Left ventricle myocardium inferior (tissue), 1 donor: ENCODE measurements at regions not wholly inside any gene's neighbourhood (a gene's known extent, or its start where the extent isn't known, plus 50 kb on each side); places are given as distances from the start of the nearest gene placed in this dataset.

Experiments
- DNase-seq: peaks from one replicate; pipeline ENCODE4 v3.0.0-alpha.2; 2020
- H3K27ac ChIP-seq: fragments of 200-600 bp; replicated peaks from 2 replicates; pipeline ENCODE4 v1.8.0; 2021
- H3K27me3 ChIP-seq: fragments of 200-600 bp; 2 replicates; pipeline ENCODE4 v1.8.0; 2021; ENCODE audit warnings: low read depth
- H3K36me3 ChIP-seq: fragments of 200-600 bp; 2 replicates; pipeline ENCODE4 v1.8.0; 2021
- H3K4me1 ChIP-seq: fragments of 200-600 bp; 2 replicates; pipeline ENCODE4 v1.8.0; 2021
- H3K4me3 ChIP-seq: fragments of 200-600 bp; 2 replicates; pipeline ENCODE4 v1.8.0; 2021; ENCODE audit warnings: mild to moderate bottlenecking, moderate library complexity
- H3K9me3 ChIP-seq: fragments of 200-600 bp; replicated peaks from 2 replicates; pipeline ENCODE4 v1.8.0; 2021
- intact Hi-C: fragments of 100-400 bp; cut with micrococcal nuclease; formaldehyde crosslinking; loops from one replicate; pipeline ENCODE4 v1.11.0; 2022
- TF ChIP-seq, protein P1 (sequence below): fragments of 200-600 bp; IDR thresholded peaks from 2 replicates; pipeline ENCODE4 v1.8.0; 2021; ENCODE audit warnings: antibody characterized with exemption, mild to moderate bottlenecking, borderline replicate concordance
- donor health status: DM: no; HTN: yes; CAD: no; lungs with severe emphysema.

- no peak overlapping the region for H3K4me3 ChIP-seq
- H3K4me1 ChIP-seq, result no peaks in the 10 kb centered on the region
- no peaks in the 10 kb centered on the region for H3K27me3 ChIP-seq
- TF ChIP-seq, protein P1, sequence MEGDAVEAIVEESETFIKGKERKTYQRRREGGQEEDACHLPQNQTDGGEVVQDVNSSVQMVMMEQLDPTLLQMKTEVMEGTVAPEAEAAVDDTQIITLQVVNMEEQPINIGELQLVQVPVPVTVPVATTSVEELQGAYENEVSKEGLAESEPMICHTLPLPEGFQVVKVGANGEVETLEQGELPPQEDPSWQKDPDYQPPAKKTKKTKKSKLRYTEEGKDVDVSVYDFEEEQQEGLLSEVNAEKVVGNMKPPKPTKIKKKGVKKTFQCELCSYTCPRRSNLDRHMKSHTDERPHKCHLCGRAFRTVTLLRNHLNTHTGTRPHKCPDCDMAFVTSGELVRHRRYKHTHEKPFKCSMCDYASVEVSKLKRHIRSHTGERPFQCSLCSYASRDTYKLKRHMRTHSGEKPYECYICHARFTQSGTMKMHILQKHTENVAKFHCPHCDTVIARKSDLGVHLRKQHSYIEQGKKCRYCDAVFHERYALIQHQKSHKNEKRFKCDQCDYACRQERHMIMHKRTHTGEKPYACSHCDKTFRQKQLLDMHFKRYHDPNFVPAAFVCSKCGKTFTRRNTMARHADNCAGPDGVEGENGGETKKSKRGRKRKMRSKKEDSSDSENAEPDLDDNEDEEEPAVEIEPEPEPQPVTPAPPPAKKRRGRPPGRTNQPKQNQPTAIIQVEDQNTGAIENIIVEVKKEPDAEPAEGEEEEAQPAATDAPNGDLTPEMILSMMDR, result no peak
- no peaks in the 10 kb centered on the region for H3K36me3 ChIP-seq
- DNase-seq, result no peak
- no peak overlapping the region for H3K27ac ChIP-seq
- intact Hi-C loops, result no loop called here
- peaks cover 33% of the 10 kb centered on the region for H3K9me3 ChIP-seq
Observed at GRCh38 chr9:78962156-78962555, 609.6 kb upstream of the TLE4 start.

DNA sequence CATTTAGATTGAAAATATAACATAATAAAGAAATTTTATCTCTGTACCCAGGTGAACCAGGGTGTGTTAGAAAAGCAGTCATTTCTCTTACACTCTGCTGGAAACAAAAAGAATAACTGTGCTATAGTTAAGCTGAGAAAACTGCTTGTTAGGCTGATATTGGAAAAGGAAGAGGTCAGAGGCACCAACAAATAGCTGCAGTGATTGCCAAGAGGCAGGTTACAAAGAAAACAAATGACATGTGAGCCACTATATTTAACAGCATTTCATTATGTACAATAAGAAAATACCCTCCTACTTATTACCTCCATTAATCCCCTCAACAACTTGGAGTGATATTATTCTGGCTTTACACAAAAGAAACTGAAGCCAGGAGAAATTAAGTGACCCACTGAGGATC lies 607.9 kb upstream of the TLE4 start:
- no peak overlapping the region for H3K27ac ChIP-seq
- intact Hi-C loops, result no loop called here
- H3K4me3 ChIP-seq, result no peak overlapping the region
- H3K4me1 ChIP-seq, result no peaks in the 10 kb centered on the region
- DNase-seq, result no peak
- TF ChIP-seq, protein P1, result no peak
- H3K9me3 ChIP-seq, result peaks cover 19% of the 10 kb centered on the region
- no peaks in the 10 kb centered on the region for H3K36me3 ChIP-seq
- H3K27me3 ChIP-seq, result no peaks in the 10 kb centered on the region

- H3K9me3 ChIP-seq, result no peaks in the 10 kb centered on the region
- H3K27ac ChIP-seq, result no peak overlapping the region
- H3K36me3 ChIP-seq, result no peaks in the 10 kb centered on the region
- intact Hi-C loops, result no loop called here
- DNase-seq, result no peak
- TF ChIP-seq, protein P1, result no peak
- H3K4me1 ChIP-seq, result no peaks in the 10 kb centered on the region
- no peaks in the 10 kb centered on the region for H3K27me3 ChIP-seq
- H3K4me3 ChIP-seq, result no peak overlapping the region
Observed at GRCh38 chr9:78967596-78968217, 604.1 kb upstream of the TLE4 start.

GRCh38 chr9:78970375-78970774 lies 601.4 kb upstream of the TLE4 start:
- Histone ChIP-seq H3K27ac (no peak overlapping the region), H3K27me3 (no peaks in the 10 kb centered on the region), H3K9me3 (no peaks in the 10 kb centered on the region), H3K4me1 (no peaks in the 10 kb centered on the region), H3K4me3 (no peak overlapping the region), H3K36me3 (no peaks in the 10 kb centered on the region)
- DNase-seq, result no peak
- TF ChIP-seq, protein P1, result no peak
- intact Hi-C loops, result no loop called here

- H3K4me1 ChIP-seq, result no peaks in the 10 kb centered on the region
- intact Hi-C loops, result no loop called here
- no peak for DNase-seq
- no peaks in the 10 kb centered on the region for H3K27me3 ChIP-seq
- TF ChIP-seq, protein P1, result no peak
- H3K27ac ChIP-seq, result no peak overlapping the region
- H3K4me3 ChIP-seq, result no peak overlapping the region
- H3K36me3 ChIP-seq, result no peaks in the 10 kb centered on the region
- no peaks in the 10 kb centered on the region for H3K9me3 ChIP-seq
Observed at GRCh38 chr9:78971540-78971939, 600.2 kb upstream of the TLE4 start.
